ENCODE measurements at regions not wholly inside any gene's neighbourhood (a gene's known extent, or its start where the extent isn't known, plus 50 kb on each side); places are given as distances from the start of the nearest gene placed in this dataset.

DNA sequence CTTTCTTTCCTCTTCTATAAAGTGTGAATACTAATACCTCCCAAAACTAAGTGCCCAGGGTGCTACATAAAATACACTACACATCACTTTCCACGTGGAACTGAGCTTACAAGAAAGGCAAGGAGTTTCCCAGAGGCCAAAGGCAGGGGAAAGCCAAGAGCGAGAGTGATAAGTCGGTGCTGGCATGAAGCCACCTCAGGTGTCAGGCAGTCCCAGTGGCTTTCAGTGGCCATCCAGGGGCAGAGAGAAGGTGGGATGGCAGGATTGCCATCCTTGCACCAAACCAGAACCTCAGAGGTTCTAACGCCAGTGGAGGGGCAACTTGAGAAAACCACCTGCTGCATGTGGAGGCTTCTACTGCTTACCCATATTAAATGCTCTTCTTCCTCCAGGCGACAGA is 79.7 kb upstream of the DIO3 start:
- TF ChIP-seq, protein P1, sequence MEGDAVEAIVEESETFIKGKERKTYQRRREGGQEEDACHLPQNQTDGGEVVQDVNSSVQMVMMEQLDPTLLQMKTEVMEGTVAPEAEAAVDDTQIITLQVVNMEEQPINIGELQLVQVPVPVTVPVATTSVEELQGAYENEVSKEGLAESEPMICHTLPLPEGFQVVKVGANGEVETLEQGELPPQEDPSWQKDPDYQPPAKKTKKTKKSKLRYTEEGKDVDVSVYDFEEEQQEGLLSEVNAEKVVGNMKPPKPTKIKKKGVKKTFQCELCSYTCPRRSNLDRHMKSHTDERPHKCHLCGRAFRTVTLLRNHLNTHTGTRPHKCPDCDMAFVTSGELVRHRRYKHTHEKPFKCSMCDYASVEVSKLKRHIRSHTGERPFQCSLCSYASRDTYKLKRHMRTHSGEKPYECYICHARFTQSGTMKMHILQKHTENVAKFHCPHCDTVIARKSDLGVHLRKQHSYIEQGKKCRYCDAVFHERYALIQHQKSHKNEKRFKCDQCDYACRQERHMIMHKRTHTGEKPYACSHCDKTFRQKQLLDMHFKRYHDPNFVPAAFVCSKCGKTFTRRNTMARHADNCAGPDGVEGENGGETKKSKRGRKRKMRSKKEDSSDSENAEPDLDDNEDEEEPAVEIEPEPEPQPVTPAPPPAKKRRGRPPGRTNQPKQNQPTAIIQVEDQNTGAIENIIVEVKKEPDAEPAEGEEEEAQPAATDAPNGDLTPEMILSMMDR (IDR thresholded peaks at IDR 0.05; ENCODE audit: extremely low read depth, insufficient read depth, missing control alignments), result no peak
- in situ Hi-C loops (cut with MboI; ENCODE audit: low pct_unique_long_range_greater_than_20kb, low sequenced_read_pairs, unreplicated experiment), result no loop called here
- no peak for DNase-seq (ENCODE audit: low spot score)

DNA sequence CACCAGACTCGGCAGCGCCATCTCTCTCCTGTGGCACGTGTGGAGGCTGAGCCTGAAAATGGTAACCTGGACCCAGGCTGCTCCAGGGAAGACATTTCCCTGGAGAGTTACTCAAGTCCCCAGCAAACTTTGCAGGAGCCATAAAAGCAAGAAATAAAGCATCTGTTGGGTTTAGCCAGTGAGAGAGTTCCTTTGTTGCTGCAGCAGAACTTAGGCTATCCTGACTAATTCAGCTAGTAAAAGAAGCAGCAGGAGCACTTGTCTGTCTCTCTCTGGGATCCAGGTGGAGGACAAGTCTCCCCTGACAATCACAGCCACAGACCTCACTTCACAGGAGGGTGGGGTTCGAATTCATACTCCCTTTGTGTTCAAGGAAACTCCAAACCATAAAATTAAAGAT is 79.2 kb upstream of the DIO3 start:
- in situ Hi-C loops (cut with MboI; ENCODE audit: low pct_unique_long_range_greater_than_20kb, low sequenced_read_pairs, unreplicated experiment), result no loop called here
- no peak for DNase-seq (ENCODE audit: low spot score)

DNA sequence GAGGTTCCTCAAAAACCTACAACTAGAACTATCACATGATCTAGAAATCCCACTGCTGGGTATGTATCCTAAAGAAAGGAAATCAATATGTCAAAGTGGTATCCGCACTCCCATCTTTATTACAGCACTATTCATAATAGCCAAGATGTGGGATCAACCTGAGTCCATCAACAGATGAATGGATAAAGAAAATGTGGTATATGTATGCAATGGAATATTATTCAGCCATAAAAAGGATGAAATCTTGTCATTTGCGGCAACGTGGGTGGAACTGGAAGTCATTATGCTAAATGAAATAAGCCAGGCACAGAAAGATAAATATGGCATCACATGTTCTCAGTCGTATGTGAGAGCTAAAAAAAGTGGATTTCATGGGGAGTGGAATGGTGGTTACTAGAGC is 77.5 kb upstream of the DIO3 start:
- no peak for DNase-seq (ENCODE audit: low spot score)
- in situ Hi-C loops (cut with MboI; ENCODE audit: low pct_unique_long_range_greater_than_20kb, low sequenced_read_pairs, unreplicated experiment), result no loop called here
- TF ChIP-seq, protein P1 (IDR thresholded peaks at IDR 0.05; ENCODE audit: extremely low read depth, insufficient read depth, missing control alignments), result no peak

More for the DNA sequence above, 79.2 kb upstream of the DIO3 start:
- TF ChIP-seq, protein P1 (IDR thresholded peaks at IDR 0.05; ENCODE audit: extremely low read depth, insufficient read depth, missing control alignments), result no peak

DNA sequence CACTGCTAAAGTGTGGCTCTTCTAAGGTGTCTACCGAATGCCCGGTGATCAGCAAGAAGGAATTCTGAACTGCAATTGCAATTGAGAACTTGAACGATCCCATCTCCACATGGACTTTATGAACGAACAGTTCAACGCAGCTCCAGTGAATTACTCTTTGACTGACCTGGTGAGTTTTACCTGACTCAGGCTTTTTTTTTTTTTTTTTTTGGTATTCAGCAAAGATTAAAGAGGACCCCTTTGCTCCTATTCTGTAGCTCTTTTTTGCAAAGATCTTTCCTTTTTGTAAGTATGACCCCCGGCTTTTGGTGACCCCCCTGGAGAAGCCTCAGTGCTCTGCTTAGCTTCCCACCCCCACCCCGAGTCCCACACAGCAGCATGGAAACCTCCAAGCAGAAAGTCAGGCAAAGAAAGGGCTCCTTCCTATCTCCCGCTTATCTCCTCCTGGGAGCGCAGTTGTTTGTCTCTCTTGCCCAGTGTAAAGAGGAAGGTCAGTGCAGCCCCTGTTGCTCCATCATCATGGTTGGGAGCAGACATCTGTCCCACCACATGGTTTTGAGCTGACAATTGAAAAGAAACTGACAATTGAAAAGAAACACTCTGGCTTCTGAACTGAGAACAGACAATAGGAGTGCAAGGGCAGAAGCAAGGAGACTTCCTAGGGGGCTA is 72.1 kb upstream of the DIO3 start:
- in situ Hi-C loops (cut with MboI; ENCODE audit: low pct_unique_long_range_greater_than_20kb, low sequenced_read_pairs, unreplicated experiment), result no loop called here
- TF ChIP-seq, protein P1 (IDR thresholded peaks at IDR 0.05; ENCODE audit: extremely low read depth, insufficient read depth, missing control alignments), result no peak
- no peak for DNase-seq (ENCODE audit: low spot score)

DNA sequence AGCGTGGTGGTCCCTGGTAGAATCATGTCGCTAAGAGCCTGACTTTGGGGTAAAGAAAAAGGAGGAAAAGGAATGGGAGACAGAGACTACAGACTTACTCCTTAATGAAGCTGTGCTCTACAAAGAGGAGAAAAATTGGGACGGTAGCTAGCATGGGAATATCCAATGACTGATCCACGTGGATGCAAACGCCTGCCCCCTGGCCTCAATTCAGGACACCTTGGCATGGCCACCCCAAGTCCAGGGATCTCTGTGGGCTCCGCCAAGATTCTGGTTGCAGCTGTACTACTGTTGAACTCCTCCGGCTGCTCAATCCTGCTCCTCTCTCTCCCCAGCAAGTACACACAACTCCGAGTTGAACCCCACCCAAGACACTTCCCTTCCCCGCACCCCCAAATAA is 70.5 kb upstream of the DIO3 start:
- in situ Hi-C loops (cut with MboI; ENCODE audit: low pct_unique_long_range_greater_than_20kb, low sequenced_read_pairs, unreplicated experiment), result no loop called here
- DNase-seq (ENCODE audit: low spot score), result no peak
- TF ChIP-seq, protein P1 (IDR thresholded peaks at IDR 0.05; ENCODE audit: extremely low read depth, insufficient read depth, missing control alignments), result no peak

DNA sequence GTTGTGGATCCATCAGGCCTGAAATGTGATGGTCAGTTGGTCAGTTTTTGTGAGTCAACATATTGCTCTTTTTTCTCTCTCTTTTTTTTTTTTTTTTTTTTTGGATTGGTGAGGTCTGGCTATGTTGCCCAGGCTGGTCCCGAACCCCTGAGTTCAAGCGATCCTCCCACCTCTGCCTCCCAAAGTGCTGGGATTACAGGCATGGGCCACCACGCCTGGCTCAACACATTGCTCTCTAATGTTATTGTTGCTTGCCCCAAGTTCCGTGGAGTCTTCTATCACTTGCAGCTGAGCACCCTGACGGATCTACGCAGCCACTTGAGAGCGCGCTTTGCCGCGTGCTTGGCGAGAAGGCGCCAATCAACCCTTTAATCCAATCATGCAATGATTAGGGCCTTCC is 69.5 kb upstream of the DIO3 start:
- no peak for DNase-seq (ENCODE audit: low spot score)
- TF ChIP-seq, protein P1 (IDR thresholded peaks at IDR 0.05; ENCODE audit: extremely low read depth, insufficient read depth, missing control alignments), result no peak
- in situ Hi-C loops (cut with MboI; ENCODE audit: low pct_unique_long_range_greater_than_20kb, low sequenced_read_pairs, unreplicated experiment), result no loop called here
